Islet precursor cell (in vitro differentiated cells): ENCODE measurements at regions not wholly inside any gene's neighbourhood (a gene's known extent, or its start where the extent isn't known, plus 50 kb on each side); places are given as distances from the start of the nearest gene placed in this dataset.
A peak's percentile ranks its signal among the peaks of the same experiment; 100 is the strongest.
"Not testable (repeated sequence)": the region's sequence is repeated elsewhere in the genome, so short reads cannot be mapped to it uniquely, and the experiment has no call there.

Experiments used
- DNase-seq: peaks from one replicate; pipeline ENCODE4 v3.0.0-alpha.2; 2018

- no peak for DNase-seq
Measured at GRCh38 chr12:92384571-92384970, 238.9 kb upstream of the BTG1 start.

- no peak for DNase-seq
Measured at GRCh38 chr12:92382383-92382878, 236.8 kb upstream of the BTG1 start.

- no peak for DNase-seq
Measured at GRCh38 chr12:92381856-92382255, 236.2 kb upstream of the BTG1 start.

GRCh38 chr12:92378682-92379479 is 233.2 kb upstream of the BTG1 start:
- DNase-seq, result no peak

- DNase-seq, result not testable (repeated sequence)
Measured at GRCh38 chr12:92375504-92375903, 229.9 kb upstream of the BTG1 start.

GRCh38 chr12:92370828-92371227 is 225.2 kb upstream of the BTG1 start:
- DNase-seq, result no peak

- DNase-seq, result peak; percentile 82
Measured at GRCh38 chr12:92369636-92370035, 224.0 kb upstream of the BTG1 start.

- no peak for DNase-seq
Measured at GRCh38 chr12:92369056-92369455, 223.4 kb upstream of the BTG1 start.

- DNase-seq, result no peak
Measured at GRCh38 chr12:92365836-92366235, 220.2 kb upstream of the BTG1 start.

- DNase-seq, result no peak
Measured at GRCh38 chr12:92365333-92365732, 219.7 kb upstream of the BTG1 start.

- peak; percentile 93 for DNase-seq
Measured at GRCh38 chr12:92363295-92364146, 217.9 kb upstream of the BTG1 start.

GRCh38 chr12:92362785-92363184 is 217.1 kb upstream of the BTG1 start:
- DNase-seq, result no peak

- DNase-seq, result no peak
Measured at GRCh38 chr12:92362126-92362525, 216.5 kb upstream of the BTG1 start.

- DNase-seq, result no peak
Measured at GRCh38 chr12:92360543-92360942, 214.9 kb upstream of the BTG1 start.

GRCh38 chr12:92359581-92360209 is 214.0 kb upstream of the BTG1 start:
- no peak for DNase-seq

GRCh38 chr12:92357584-92358261 is 212.1 kb upstream of the BTG1 start:
- no peak for DNase-seq

- no peak for DNase-seq
Measured at GRCh38 chr12:92356425-92356824, 210.8 kb upstream of the BTG1 start.

GRCh38 chr12:92349635-92350034 is 204.0 kb upstream of the BTG1 start:
- no peak for DNase-seq

- no peak for DNase-seq
Measured at GRCh38 chr12:92342574-92342973, 196.9 kb upstream of the BTG1 start.

GRCh38 chr12:92341065-92341668 is 195.5 kb upstream of the BTG1 start:
- no peak for DNase-seq

- DNase-seq, result no peak
Measured at GRCh38 chr12:92340441-92341064, 194.9 kb upstream of the BTG1 start.

GRCh38 chr12:92340003-92340402 is 194.4 kb upstream of the BTG1 start:
- no peak for DNase-seq
